ENCODE measurements at regions not wholly inside any gene's neighbourhood (a gene's known extent, or its start where the extent isn't known, plus 50 kb on each side); places are given as distances from the start of the nearest gene placed in this dataset.
"Not testable (repeated sequence)": the region's sequence is repeated elsewhere in the genome, so short reads cannot be mapped to it uniquely, and the experiment has no call there.

DNA sequence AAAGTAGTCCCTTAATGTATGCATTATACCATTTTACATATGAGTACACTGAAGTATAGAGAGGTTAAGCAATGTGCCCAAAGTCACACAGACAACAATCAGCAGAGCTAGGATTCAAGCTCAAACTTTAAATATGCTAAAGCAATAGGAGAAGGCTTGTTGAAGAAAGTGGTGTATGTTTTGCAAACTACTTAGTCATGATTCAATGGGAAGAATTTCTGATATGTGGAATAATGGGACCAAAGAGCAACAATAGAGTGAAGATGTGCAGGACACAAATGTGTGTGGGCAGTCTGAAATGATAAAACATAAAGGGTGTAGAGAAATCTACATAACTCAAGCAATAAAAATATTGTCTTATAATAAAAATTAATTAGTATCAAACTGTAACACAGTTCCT, 109.0 kb upstream of the ARSJ start:
- DNase-seq: no peak

DNA sequence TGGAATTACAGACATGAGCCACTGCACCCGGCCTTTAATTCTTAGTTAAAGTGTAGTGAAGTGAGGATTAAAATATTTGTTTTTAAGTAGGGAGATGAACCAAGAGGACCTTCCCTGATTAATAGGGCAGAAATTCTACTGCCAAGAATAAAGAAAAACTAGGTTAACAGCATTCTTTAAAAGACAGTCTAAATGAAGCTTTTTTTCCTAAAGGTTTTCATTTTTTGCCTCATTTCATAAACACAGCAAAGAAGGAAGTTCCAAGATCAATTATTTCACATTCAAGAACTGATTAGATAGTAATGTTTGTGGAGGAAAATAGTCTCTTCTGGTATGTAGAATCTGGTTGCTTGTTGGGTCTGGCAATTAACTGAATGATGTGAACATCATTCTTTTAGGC, 112.1 kb upstream of the ARSJ start:
- DNase-seq: no peak

DNA sequence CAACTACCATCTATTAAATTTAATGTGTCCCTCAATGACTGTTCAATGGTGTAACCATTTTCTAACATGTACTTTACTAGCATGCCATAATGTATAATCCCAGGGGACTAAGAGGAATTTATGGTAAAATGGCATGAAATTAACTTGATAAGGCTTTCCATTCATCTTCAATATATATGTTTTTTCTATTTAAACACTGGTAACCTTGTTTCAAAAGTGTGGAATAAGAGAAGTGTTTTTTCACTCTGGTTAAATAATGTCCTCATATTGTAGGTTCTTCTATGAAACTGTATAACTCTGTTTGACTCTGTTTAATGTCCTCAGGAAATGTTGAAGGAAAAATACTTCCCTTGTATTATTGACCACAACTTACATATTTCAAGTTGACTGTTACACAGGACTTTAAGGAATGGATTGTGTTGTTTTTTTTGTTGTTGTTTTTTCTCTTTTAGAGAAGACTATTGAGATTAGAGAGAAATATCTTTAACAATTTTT, 113.8 kb upstream of the ARSJ start:
- DNase-seq: no peak

DNA sequence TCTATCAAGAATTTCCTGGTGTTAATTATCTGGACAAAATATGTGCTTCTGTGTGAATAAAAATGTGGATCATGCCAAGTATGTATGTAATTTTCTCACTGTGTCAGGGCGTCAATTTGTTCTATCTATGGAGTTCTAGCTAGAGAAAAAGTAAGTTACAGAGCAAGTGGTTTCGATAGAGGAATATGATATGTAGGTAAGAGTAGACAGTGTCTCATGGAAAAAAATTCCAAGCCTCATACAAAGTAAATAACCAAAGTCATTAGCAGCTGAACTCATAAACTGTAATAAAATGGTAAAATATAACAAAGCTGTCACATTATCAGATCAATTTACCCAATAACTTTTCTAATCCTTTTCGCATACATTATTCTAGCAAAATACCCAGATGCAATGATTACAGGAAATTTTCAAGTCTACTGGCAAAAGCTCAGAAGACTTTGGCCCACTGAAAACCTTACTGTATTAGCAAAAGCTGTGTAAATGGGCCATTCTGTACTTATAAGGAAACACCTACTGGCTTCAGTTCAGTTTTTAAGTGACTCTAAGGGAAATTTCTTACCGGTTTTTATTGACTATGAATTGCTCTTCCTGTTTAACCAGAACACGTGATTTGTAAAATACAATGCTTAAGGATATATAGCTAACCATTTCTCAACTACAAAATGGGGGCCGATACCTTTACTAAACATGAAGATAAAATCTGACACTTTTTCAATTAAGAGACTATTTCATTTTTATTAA, 121.0 kb upstream of the ARSJ start:
- no peak for DNase-seq

DNA sequence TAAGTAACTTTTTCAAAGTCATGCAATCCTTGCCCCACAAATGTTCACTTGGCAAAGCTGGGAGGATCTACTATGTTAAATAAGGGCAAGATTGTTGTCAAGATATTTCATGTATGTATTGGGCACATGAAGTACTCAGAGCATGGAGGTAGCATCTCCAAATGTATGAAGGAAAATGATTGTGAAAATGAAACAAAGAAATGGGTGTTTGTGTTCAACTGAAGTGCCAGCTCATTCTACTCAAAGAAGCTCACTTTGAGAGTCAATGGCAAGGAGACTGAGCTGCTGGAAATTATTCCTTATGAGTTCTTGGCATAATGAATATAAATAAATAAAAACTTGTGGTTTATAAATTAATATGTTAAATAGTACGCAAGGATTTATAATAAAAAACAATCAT, 124.5 kb upstream of the ARSJ start:
- DNase-seq: no peak

DNA sequence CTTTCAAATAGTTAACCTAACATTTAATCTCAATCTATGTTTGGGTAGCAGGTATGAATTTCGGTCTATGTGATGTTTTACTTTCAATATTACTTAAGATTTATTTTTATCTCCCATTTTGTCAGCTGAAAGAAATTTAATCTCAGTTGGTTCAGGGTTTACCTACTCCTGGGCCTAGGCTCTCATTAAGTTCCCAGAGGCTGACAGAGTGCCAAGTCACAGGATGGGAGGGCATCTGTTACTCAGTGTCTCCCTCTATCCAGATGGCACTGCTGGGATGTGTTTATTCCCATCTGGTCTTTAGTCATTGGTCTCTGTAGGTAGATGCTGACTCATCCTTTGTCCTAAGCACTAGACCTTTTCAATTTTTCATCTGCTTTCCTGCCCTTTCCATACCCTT, 129.4 kb upstream of the ARSJ start:
- DNase-seq: peak; percentile 64

DNA sequence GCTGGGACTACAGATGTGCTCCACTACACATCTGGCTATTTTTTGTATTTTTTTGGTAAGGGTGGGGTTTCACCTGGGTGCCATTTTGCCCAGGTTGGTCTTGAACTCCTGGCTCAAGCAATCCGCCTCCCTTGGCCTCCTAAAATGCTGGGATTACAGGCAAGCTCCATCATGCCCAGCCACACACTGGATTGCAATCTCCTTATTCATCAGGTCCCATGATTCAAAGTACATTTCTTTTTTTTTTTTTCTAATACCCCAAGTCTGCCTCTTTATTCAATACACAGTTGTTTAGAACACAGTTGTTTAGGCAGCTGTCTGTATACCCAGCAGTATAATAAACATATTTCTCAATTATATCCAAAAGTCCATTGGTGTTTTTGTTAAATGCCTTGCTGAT, 130.3 kb upstream of the ARSJ start:
- DNase-seq: no peak

DNA sequence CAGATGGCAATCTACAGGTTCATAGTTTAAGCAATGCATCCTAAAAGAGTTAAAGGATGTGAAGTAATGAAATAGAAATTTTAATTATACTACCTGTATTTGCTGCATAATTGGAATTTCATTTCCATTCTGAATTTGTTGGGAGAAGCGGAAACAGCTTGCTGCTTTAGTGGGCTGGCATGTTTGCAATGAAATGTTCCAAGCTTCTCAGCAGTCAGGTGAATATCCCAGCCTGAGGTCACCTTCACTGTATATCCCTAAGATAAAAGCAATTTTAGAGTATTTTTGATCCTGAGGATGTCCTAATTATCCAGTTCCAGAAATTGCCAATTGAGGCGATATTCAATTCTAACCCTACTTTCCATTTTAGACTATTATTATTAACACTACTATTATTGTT, 136.1 kb upstream of the ARSJ start:
- no peak for DNase-seq

DNA sequence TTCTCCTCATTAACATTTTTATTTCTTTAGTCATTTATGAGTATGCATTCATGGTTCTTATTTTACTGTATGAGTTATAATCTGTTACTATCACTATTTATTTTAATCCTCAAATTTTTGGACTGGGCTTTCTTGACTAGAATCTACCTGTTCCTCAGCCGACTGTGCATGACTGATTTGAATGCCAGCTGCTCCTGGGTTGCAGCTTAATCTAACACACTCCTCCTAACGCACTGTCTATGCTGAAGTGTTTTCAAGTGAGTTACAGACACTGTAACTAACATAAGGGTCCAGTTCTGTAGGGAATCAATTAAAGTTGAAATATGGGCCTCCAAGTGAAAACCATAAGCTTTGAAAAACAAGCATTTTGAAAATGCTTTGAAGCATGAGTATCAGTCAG, 137.4 kb upstream of the ARSJ start:
- DNase-seq: no peak

DNA sequence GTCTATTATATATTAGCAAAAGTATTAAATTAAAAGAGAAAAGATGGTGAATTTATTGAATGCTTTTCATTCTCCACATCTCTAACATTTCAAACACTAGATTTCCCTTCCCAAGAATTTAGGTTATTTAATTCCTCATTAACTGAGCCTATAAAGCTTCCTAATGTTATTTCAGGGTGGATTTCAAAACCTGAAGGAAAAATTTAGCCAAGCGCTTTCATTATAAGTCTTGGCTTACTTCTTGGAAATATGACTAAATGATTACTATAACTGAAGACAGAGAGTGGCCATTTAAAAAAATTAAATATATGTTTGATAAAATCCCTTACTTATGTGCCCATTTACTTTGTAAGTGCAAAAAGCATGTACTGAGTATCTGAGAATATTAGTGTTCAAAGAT, 141.8 kb upstream of the ARSJ start:
- DNase-seq: no peak

DNA sequence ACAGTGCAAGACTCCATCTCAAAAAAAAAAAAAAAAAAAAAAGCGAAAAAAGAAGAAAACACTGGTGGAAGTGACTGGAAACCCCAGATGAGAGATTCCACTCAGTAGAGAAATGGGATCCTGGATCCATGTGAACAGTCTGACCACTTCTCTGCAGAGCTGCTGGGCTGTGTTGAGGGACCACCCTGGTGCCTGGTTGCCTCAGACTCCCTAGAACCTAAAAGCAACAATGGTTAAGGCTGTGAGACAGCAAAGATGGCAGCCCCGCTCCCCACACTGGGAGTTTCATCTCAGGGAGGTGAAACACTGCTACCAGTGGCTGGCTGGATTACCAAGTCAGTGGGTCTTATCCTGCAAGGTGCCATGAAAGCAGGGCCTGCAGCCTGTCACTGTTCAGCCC, 152.8 kb upstream of the ARSJ start:
- DNase-seq: no peak

DNA sequence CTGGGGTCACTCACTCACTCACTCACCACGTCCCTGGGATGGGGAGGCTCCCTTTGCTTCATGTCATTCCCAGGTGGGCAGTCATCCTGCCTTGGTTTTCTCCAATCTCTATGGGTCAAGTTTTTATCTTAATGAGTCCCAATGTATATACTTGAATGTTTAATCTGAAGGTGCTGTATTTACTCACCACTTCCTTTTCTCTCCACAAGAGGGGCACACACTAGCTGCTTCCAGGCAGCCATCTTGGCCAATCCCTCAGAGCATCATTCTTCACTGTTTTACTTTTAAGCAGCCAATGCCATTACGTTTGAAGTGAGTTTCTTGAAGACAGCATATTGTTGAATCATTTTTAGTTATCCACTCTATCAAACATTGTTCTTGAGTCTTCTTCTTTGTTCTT, 153.4 kb upstream of the ARSJ start:
- no peak for DNase-seq

DNA sequence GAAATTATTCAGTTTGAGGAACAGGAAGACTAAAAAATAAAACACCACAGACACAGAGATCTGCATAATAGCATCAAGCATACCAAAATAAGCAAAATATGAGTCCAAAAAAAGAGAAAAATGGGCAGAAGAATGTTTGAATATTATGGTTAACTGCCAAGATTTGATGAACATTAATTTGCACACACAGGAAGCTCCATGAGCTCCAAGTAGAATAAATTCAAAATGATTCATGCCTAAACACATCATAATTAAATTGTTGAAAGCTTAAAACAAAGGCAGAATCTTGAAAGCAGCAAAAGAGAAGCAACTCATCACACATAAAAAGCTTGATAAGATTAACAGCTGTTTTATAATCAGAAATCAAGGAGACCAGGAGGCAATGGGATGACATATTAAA, 156.6 kb upstream of the ARSJ start:
- no peak for DNase-seq

DNA sequence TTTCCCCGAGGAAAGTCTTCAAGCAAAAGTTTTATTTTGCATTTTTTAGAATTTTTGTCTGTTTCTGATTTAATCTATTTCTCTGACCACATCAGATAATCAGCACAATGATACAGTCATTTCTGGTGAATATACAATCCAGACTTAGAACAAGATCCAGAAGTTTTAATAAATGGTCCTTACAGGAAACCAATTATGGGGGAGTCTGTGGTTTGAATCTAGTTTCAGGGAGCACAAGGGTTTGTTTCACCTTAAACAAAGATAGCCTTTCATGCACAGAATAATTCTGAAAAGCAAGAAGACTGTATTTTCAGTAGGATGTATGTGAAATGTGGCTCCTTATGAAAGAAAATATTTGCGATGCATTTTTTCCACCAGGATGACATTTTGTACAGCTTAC, 158.5 kb upstream of the ARSJ start:
- DNase-seq: no peak

DNA sequence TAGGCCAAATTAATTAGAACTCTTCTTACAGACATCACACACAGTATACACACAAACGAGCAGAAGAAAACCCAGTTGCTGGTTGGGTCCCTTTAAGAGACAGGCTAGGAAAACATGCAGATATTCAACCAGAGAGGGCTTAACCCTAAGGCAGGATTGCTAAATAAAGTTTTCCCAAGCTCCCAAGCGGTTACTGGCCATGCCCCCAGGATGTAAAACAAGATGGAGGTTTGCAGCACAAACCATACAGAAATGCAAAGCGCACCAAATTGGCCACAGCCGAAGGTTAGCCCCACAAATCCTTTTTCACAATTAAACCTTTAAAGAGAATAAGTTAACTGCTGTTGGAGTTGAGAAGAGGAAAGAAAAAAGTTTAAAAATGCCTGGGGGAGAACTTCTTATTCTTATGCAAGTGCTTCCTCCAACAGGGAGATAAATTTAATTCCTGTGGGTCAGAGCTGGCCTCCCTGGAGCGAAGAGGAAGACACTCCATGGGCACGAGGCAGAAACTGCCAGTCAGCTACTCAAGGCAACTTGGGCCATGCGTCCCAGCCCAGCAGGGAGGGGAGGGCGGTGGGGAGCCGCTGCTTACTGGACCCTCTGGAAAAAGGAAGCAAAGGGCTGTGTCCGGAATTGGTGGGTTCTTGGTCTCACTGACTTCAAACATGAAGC, 167.6 kb upstream of the ARSJ start:
- no peak for DNase-seq

DNA sequence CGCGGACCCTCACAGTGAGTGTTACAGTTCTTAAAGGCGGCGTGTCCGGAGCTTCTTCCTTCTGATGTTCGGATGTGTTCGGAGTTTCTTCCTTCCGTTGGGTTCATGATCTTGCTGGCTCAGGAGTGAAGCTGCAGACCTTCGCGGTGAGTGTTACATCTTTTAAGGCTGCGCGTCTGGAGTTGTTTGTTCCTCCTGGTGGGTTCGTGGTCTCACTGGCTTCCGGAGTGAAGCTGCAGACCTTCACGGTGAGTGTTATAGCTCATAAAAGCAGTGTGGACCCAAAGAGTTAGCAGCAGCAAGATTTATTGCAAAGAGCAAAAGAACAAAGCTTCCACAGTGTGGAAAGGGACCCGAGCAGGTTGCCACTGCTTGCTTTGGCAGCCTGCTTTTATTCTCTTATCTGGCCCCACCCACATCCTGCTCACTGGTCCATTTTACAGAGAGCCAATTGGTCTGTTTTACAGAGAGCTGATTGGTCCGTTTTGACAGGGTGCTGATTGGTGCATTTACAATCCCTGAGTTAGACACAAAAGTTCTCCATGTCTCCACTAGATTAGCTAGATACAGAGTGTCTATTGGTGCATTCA, 168.3 kb upstream of the ARSJ start:
- not testable (repeated sequence) for DNase-seq

DNA sequence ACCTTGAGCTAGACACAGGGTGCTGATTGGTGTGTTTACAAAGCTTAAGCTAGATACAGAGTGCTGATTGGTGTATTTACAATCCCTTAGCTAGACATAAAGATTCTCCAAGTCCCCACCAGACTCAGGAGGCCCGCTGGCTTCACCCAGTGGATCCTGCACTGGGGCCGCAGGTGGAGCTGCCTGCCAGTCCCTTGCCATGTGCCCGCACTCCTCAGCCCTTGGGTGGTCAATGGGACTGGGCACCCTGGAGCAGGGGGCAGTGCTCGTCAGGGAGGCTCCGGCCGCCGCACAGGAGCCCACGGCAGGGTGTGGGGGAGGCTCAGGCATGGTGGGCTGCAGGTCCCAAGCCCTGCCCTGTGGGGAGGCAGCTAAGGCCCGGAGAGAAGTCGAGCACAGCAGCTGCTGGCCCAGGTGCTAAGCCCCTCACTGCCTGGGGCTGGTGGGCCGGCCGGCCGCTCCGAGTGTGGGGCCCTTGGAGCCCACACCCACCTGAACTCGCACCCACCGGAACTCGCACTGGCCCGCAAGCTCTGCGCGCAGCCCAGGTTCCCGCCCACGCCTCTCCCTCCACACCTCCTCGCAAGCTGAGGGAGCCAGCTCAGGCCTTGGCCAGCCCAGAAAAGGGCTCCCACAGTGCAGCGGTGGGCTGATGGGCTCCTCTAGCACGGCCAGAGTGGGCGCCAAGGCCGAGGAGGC, 169.1 kb upstream of the ARSJ start:
- DNase-seq: not testable (repeated sequence)

DNA sequence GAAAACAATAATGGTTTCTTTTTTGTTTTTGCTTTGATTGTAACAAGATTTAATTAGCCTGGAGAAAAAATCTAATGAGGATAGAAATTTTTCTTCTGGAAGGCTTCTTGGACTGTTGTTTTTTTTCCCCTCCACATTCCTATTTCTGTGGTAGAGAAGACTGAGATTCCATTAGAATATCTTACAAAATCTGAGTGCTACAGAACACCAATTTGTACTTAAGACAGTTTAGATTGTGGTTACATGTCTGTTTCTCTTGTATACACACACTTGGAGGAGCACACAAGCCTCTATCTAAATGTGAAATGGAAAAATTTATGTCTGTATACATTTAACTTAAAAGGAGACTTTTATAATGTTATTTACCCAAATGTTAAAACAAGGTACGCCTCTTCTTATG, 176.9 kb upstream of the ARSJ start:
- DNase-seq: no peak

DNA sequence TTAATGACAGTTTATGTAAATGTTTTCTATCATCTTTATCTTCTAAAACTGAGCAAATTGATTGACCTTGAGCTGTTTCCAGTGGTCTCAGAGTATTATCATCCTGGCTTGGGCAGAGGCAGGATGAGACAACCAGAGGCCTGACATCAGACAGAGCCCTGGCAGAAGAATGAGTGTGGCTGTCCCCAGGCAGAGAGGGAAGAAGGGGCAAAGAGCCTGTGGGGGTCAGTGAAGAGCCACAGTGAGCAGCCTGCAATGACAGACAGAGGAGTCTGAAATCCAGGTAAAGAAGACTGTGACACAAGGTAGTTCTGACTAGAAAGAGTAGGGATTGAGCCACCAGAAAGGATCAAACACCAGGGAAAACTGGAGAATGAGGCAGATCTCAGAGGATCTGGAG, 182.4 kb upstream of the ARSJ start:
- no peak for DNase-seq

DNA sequence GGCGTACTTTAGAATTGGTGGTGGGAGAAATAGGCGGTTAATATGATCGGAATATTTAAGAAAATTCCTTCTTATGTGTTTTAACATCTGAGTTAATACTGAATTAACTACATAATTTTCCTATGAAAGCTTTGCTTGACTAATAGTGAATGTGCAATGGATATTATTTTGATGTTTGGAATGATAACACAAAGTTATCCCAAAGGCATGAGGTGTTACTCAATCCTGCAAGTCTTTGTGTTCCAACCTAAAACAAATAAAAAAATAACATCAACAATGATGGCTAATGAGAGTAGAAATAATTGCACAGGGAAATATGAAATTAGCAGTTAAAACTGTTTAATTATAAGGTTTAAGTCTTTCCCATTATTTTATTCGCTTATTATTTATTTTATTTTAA, 183.6 kb upstream of the ARSJ start:
- no peak for DNase-seq

DNA sequence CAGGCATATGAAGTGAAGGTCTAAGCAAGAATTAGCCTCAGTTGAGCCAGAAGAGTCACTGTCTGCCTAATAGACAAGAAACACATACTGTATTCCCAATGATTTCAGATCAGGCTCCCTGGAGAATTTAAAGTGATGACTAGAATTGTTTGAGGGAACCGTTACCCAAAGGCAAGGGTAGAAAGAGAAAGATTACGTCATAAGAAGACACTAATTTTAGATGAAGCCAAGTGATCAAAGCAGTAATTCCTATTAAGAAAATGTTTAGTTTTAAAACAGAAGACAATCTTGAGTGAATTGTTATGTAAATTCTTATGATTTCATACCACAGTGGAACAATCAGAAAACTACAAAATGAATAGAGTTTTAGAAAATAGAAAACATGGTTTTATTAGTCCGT, 194.5 kb upstream of the ARSJ start:
- no peak for DNase-seq

DNA sequence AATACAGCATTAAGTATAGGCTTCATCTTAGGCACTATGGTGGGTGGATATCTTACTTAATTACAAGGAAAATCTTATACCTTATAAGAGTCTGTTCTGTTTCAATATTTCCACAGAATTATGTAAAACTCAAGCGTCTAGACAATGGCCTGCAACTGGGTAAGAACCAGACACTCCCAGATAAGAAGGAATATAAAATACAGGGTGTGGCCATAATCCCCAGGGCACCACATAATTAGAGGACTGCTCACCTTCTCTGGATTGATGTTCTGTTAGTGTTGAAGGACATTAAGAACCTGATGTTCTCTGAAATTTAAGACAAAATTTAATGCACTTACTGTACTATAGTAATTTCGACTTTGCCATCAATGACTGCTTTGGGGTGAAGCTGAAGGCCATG, 198.2 kb upstream of the ARSJ start:
- DNase-seq: no peak

DNA sequence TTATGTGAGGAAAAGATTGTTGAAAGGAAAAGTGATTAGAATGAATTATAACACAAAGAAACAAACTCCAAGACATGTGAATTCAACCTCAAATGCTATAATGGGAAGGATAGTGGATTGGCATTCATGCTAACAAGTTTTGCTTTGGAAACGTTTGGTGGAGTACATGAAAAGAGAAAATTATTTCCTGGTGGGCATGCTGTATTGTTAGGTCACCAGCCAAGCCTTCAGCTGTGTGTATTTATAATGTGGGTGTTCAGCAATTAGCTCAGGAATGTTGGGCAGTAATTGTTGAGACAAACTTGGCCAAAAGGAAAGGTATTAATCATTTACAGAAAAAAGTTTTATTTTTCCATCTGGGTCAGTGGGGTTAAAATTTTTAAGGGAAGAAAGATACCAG, 198.9 kb upstream of the ARSJ start:
- DNase-seq: no peak

DNA sequence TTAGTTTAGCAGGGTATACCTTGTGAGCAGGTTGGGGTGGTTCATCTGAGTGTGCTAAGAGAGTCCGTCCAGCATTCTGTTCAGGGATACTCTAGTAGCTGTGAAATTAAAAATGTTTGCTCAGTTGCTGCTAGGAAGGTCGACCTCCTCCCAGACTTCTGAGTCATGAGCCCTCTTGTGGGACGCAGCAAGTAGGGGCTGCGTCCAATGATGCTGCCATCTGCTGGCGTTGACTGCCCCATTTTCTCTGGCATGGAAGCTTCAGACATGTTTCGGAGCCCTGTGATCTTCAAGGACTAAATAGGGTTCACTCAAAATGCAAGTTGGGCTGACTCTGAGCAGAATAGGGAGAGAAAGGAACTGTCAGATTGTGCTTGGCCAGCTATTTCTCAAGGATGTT, 201.0 kb upstream of the ARSJ start:
- no peak for DNase-seq

Data from NCI-H2081 treated with DMSO at 0.1 percent for 48 hours (cell line).